GM18505 (cell line): ENCODE measurements at regions not wholly inside any gene's neighbourhood (a gene's known extent, or its start where the extent isn't known, plus 50 kb on each side); places are given as distances from the start of the nearest gene placed in this dataset.
"Not testable (repeated sequence)": the region's sequence is repeated elsewhere in the genome, so short reads cannot be mapped to it uniquely, and the experiment has no call there.

Experiments
- ATAC-seq: cut with Tn5 transposase; IDR thresholded peaks from one replicate; pipeline ENCODE4 v1.9.1; 2021; ENCODE audit not compliant: unreplicated experiment
- POLR2A ChIP-seq: IDR thresholded peaks from 4 replicates; pipeline ENCODE4 v1.6.1; 2011; ENCODE audit warnings: borderline replicate concordance; ENCODE audit not compliant: insufficient read depth, insufficient read length; ENCODE audit errors: extremely low read depth

- no peak for ATAC-seq
- no peak for TF ChIP-seq POLR2A
Measured at GRCh38 chr3:81242871-81243270, 518.6 kb downstream of the GBE1 start.

GRCh38 chr3:81237181-81237580 is 524.3 kb downstream of the GBE1 start:
- no peak for ATAC-seq
- TF ChIP-seq POLR2A: no peak

- TF ChIP-seq POLR2A: no peak
- ATAC-seq: no peak
Measured at GRCh38 chr3:81218023-81218422, 543.4 kb downstream of the GBE1 start.

- TF ChIP-seq POLR2A: no peak
- ATAC-seq: no peak
Measured at GRCh38 chr3:81217101-81217500, 544.3 kb downstream of the GBE1 start.

- no peak for ATAC-seq
- TF ChIP-seq POLR2A: no peak
Measured at GRCh38 chr3:81216192-81216591, 545.3 kb downstream of the GBE1 start.

GRCh38 chr3:81214631-81215030 is 546.8 kb downstream of the GBE1 start:
- no peak for TF ChIP-seq POLR2A
- ATAC-seq: no peak

- no peak for TF ChIP-seq POLR2A
- ATAC-seq: no peak
Measured at GRCh38 chr3:81199587-81199986, 561.9 kb downstream of the GBE1 start.

- TF ChIP-seq POLR2A: no peak
- no peak for ATAC-seq
Measured at GRCh38 chr3:81198756-81199155, 562.7 kb downstream of the GBE1 start.

- ATAC-seq: no peak
Measured at GRCh38 chr3:81198216-81198615, 563.2 kb downstream of the GBE1 start.

GRCh38 chr3:81197386-81197785 is 564.1 kb downstream of the GBE1 start:
- ATAC-seq: no peak
- TF ChIP-seq POLR2A: no peak

More at GRCh38 chr3:81198216-81198615, 563.2 kb downstream of the GBE1 start:
- no peak for TF ChIP-seq POLR2A

GRCh38 chr3:81195478-81195877 is 566.0 kb downstream of the GBE1 start:
- ATAC-seq: no peak
- TF ChIP-seq POLR2A: no peak

- ATAC-seq: no peak
- TF ChIP-seq POLR2A: no peak
Measured at GRCh38 chr3:81186412-81186811, 575.0 kb downstream of the GBE1 start.

GRCh38 chr3:81182086-81182875 is 579.2 kb downstream of the GBE1 start:
- ATAC-seq: not testable (repeated sequence)

GRCh38 chr3:81173514-81173913 is 587.9 kb downstream of the GBE1 start:
- no peak for ATAC-seq
- no peak for TF ChIP-seq POLR2A

- no peak for TF ChIP-seq POLR2A
- ATAC-seq: no peak
Measured at GRCh38 chr3:81170298-81170697, 591.1 kb downstream of the GBE1 start.
